ENCODE measurements at regions not wholly inside any gene's neighbourhood (a gene's known extent, or its start where the extent isn't known, plus 50 kb on each side); places are given as distances from the start of the nearest gene placed in this dataset.

GRCh38 chr11:69423611-69424385 is 57.7 kb upstream of the LINC01488 start:
- no peaks in the 10 kb centered on the region for H3K27me3 ChIP-seq (replicated peaks)
- H3K4me3 ChIP-seq = no peak overlapping the region
- H3K27ac ChIP-seq = no peak overlapping the region
- H3K36me3 ChIP-seq = no peaks in the 10 kb centered on the region
- peaks cover 5% of the 10 kb centered on the region; the same call in 1 of the 2 replicates for H3K9me3 ChIP-seq (replicated peaks)
- peaks cover 48% of the 10 kb centered on the region for H3K4me1 ChIP-seq (replicated peaks)
- no peak for DNase-seq (ENCODE audit: low read depth in 1 of 2, low spot score in 2 of 2)

DNA sequence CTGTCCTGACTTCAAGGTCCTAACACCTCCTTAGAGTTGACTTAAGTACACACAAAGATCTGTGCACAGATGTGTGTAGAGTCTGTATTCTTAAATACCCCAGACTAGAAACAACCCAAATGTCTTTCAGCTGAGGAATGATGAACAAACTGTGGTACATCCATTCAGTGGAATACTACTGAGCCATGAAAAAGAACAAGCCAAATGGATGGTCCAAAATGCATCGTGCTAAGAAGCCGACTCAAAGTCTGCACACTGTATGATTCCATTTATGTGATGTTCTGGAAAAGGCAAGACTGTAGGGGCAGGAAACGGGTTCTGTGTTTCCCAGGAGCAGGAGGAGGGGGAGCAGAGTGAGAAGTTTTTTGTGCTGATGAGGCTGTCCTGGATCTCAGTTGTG is 56.7 kb upstream of the LINC01488 start:
- H3K9me3 ChIP-seq (replicated peaks) = peaks cover 5% of the 10 kb centered on the region; the same call in 1 of the 2 replicates
- no peak overlapping the region for H3K4me3 ChIP-seq
- DNase-seq (ENCODE audit: low read depth in 1 of 2, low spot score in 2 of 2) = no peak
- H3K4me1 ChIP-seq (replicated peaks) = peaks cover 38% of the 10 kb centered on the region
- no peak overlapping the region for H3K27ac ChIP-seq
- H3K36me3 ChIP-seq = no peaks in the 10 kb centered on the region
- no peaks in the 10 kb centered on the region for H3K27me3 ChIP-seq (replicated peaks)

- DNase-seq (ENCODE audit: low read depth in 1 of 2, low spot score in 2 of 2) = no peak
- Histone ChIP-seq H3K36me3 (no peaks in the 10 kb centered on the region), H3K9me3 (replicated peaks) (peaks cover 5% of the 10 kb centered on the region; the same call in 1 of the 2 replicates), H3K27ac (no peak overlapping the region), H3K27me3 (replicated peaks) (no peaks in the 10 kb centered on the region), H3K4me3 (no peak overlapping the region), H3K4me1 (replicated peaks) (peaks cover 33% of the 10 kb centered on the region)
Observed at GRCh38 chr11:69425444-69425843, 56.0 kb upstream of the LINC01488 start.

- H3K36me3 ChIP-seq = no peaks in the 10 kb centered on the region
- no peak overlapping the region for H3K4me3 ChIP-seq
- no peak for DNase-seq (ENCODE audit: low read depth in 1 of 2, low spot score in 2 of 2)
- no peaks in the 10 kb centered on the region for H3K27me3 ChIP-seq (replicated peaks)
- no peak overlapping the region for H3K27ac ChIP-seq
- H3K4me1 ChIP-seq (replicated peaks) = peaks cover 32% of the 10 kb centered on the region
- H3K9me3 ChIP-seq (replicated peaks) = peaks cover 5% of the 10 kb centered on the region; the same call in 1 of the 2 replicates
Observed at GRCh38 chr11:69425895-69426544, 55.4 kb upstream of the LINC01488 start.

GRCh38 chr11:69427337-69427736 is 54.1 kb upstream of the LINC01488 start:
- H3K27me3 ChIP-seq (replicated peaks) = no peaks in the 10 kb centered on the region
- peaks cover 31% of the 10 kb centered on the region for H3K4me1 ChIP-seq (replicated peaks)
- peaks cover 5% of the 10 kb centered on the region; the same call in 1 of the 2 replicates for H3K9me3 ChIP-seq (replicated peaks)
- no peak for DNase-seq (ENCODE audit: low read depth in 1 of 2, low spot score in 2 of 2)
- H3K4me3 ChIP-seq = no peak overlapping the region
- no peaks in the 10 kb centered on the region for H3K36me3 ChIP-seq
- no peak overlapping the region for H3K27ac ChIP-seq

- H3K4me3 ChIP-seq = no peak overlapping the region
- H3K27ac ChIP-seq = no peak overlapping the region
- no peaks in the 10 kb centered on the region for H3K27me3 ChIP-seq (replicated peaks)
Observed at GRCh38 chr11:69427906-69428880, 53.3 kb upstream of the LINC01488 start.

DNA sequence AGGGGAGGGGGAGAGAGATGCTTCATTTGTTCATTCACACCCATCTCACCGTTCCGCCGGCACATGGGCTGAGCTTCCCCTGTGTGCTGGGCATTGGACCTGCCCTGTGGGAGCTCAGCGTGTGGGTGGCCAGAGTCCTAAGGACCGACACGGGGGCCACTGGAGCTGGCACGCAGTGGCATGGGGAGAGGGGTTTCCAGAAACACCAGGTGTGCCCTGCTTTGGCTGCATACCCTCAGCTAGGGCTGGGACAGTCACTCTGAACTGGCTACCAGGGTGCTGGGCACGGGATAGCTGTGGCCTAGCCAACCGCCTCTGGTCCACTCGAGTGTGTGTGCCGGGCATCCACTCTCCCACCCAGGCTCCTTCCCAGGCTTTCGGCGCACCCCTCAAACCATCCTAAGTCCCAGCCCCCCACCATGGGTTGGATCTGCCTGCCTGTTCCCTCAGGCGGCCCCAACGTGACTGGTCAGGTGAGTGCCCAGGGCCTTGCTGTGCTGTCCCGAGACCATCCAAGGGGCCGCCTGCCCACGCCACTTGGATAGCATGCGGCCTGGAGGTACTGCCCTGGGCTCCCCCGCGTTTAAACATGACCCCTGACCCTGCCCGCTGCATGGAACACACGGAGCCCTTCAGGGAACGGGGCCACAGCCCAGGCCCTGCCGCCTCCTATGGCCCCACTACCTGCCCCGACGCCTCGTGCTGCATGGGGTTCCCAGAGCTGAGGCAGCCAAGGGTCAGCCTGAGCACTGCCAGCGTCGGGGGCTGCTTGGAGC is 51.6 kb upstream of the LINC01488 start:
- DNase-seq (ENCODE audit: low read depth in 1 of 2, low spot score in 2 of 2) = no peak
- Histone ChIP-seq H3K27ac (no peak overlapping the region), H3K9me3 (replicated peaks) (peaks cover under 1% of the 10 kb centered on the region; the same call in 1 of the 2 replicates), H3K4me3 (no peak overlapping the region), H3K4me1 (replicated peaks) (peaks cover 28% of the 10 kb centered on the region), H3K27me3 (replicated peaks) (no peaks in the 10 kb centered on the region), H3K36me3 (no peaks in the 10 kb centered on the region)

More at GRCh38 chr11:69427906-69428880, 53.3 kb upstream of the LINC01488 start:
- Histone ChIP-seq H3K36me3 (no peaks in the 10 kb centered on the region), H3K9me3 (replicated peaks) (peaks cover 5% of the 10 kb centered on the region; the same call in 1 of the 2 replicates), H3K4me1 (replicated peaks) (peaks cover 31% of the 10 kb centered on the region)
- DNase-seq (ENCODE audit: low read depth in 1 of 2, low spot score in 2 of 2) = no peak

GRCh38 chr11:69430566-69430965 is 50.9 kb upstream of the LINC01488 start:
- H3K27me3 ChIP-seq (replicated peaks) = no peaks in the 10 kb centered on the region
- no peaks in the 10 kb centered on the region for H3K36me3 ChIP-seq
- peaks cover 28% of the 10 kb centered on the region for H3K4me1 ChIP-seq (replicated peaks)
- H3K9me3 ChIP-seq (replicated peaks) = no peaks in the 10 kb centered on the region
- H3K27ac ChIP-seq = no peak overlapping the region
- no peak for DNase-seq (ENCODE audit: low read depth in 1 of 2, low spot score in 2 of 2)
- no peak overlapping the region for H3K4me3 ChIP-seq

DNA sequence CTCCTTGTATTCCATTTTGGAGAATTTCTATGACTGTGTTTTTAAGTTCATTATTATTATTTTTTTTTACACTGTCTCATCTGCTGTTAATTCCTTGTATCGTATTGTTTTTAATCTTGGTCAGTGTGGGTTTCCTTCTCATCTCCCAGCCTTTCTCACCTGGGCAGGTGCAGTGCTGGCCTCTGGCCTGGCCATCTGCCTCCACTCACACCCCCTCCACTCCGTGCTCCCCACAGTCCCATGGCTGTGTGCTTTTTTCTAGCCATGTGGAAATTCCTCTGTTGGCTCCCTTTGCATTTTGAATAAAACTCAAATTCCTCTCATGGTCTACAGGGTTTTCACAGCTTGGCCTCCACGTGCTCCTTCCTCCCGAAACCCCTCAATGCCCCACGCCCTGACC is 50.3 kb upstream of the LINC01488 start:
- Histone ChIP-seq H3K27ac (no peak overlapping the region), H3K4me3 (no peak overlapping the region), H3K4me1 (replicated peaks) (peaks cover 28% of the 10 kb centered on the region), H3K9me3 (replicated peaks) (no peaks in the 10 kb centered on the region), H3K27me3 (replicated peaks) (no peaks in the 10 kb centered on the region), H3K36me3 (no peaks in the 10 kb centered on the region)
- DNase-seq (ENCODE audit: low read depth in 1 of 2, low spot score in 2 of 2) = no peak
